Subcutaneous abdominal adipose tissue (tissue), 5 donors: ENCODE measurements at regions not wholly inside any gene's neighbourhood (a gene's known extent, or its start where the extent isn't known, plus 50 kb on each side); places are given as distances from the start of the nearest gene placed in this dataset.

Experiments used
- H3K27ac ChIP-seq: one replicate; pipeline ENCODE4 v1.7.0; 2013; ENCODE audit warnings: low read depth, mild to moderate bottlenecking, inconsistent platforms, low read length, moderate library complexity
- H3K27me3 ChIP-seq, 5 donors: one replicate each; pipeline ENCODE4 v1.7.0; 2013; ENCODE audit warnings: low read length in 5 of 5, inconsistent platforms in 1 of 5; ENCODE audit not compliant: control insufficient read depth in 5 of 5, insufficient read depth in 4 of 5
- H3K36me3 ChIP-seq, 5 donors: one replicate each; pipeline ENCODE4 v1.7.0; 2013; ENCODE audit warnings: low read length in 5 of 5; ENCODE audit not compliant: control insufficient read depth in 5 of 5, insufficient read depth in 5 of 5
- H3K4me1 ChIP-seq, 5 donors: one replicate each; pipeline ENCODE4 v1.7.0; 2013; ENCODE audit warnings: low read length in 5 of 5, mild to moderate bottlenecking in 3 of 5, moderate library complexity in 1 of 5; ENCODE audit not compliant: control insufficient read depth in 5 of 5, insufficient read depth in 5 of 5
- H3K4me3 ChIP-seq, 5 donors: one replicate each; pipeline ENCODE4 v1.7.0; 2013; ENCODE audit warnings: low read length in 5 of 5, low read depth in 1 of 5
- H3K9ac ChIP-seq, 5 donors: one replicate each; pipeline ENCODE4 v1.7.0; 2013; ENCODE audit warnings: low read length in 5 of 5, mild to moderate bottlenecking in 4 of 5, moderate library complexity in 3 of 5
- H3K9me3 ChIP-seq, 5 donors: one replicate each; pipeline ENCODE4 v1.7.0; 2013; ENCODE audit warnings: low read length in 5 of 5; ENCODE audit not compliant: control insufficient read depth in 5 of 5
- donor health status: healthy.
- donor health status: healthy.
- donor health status: healthy.
- donor health status: healthy.
- donor health status: healthy.

DNA sequence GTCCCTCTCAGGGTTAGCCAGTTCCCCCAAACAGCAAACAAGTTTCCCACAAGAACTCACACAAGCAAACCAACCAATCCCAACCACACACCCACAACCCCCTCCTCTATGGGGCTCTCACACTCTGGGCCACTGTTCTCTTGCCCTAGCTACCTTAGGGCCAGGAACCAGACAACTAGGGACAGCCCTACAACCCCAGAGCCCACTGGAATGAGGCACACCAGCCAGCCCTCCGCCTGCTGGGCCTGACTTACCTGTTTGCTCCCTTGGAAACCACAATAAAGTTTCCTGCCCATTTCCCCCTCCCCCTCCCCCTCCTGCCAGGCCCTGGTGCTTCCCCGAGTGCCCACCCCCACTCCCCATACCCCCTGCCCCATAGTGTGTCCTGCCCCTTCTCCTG lies 132.6 kb downstream of the WDR11 start:
- Histone ChIP-seq H3K27ac (no peak overlapping the region), H3K4me3 (no peak overlapping the region), H3K36me3 (no peaks in the 10 kb centered on the region), H3K9ac (no peak overlapping the region), H3K4me1 (peaks cover 0 to 12% (median 9%) of the 10 kb centered on the region in 5 donors), H3K27me3 (peaks cover 6 to 14% (median 13%) of the 10 kb centered on the region in 5 donors), H3K9me3 (peaks cover 0 to 3% (median 2%) of the 10 kb centered on the region in 5 donors)

DNA sequence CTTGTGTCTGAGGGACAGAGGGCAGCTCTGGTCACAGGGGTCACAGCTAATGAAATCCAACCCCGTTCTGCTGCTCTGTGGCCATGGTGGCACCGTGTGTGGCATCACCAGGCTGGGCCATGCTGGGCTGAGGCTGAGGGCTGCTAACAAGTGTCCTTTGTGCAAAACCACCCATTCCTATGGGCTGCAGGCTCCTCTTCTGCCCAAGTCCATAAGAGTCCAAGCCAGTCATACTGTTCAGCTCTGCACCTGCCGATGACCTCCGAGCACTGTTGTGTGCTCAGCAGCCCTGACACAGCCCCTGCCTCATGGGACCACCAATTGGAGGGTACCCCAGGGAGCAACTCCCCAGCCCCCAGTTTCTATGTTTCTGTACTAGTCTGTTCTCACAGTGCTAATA lies 133.1 kb downstream of the WDR11 start:
- Histone ChIP-seq H3K9me3 (peaks cover 0 to 8% (median 4%) of the 10 kb centered on the region in 5 donors), H3K27ac (no peak overlapping the region), H3K27me3 (peaks cover under 1 to 9% (median 8%) of the 10 kb centered on the region in 5 donors), H3K36me3 (no peaks in the 10 kb centered on the region), H3K4me3 (no peak overlapping the region), H3K4me1 (peaks cover 0 to 8% (median 4%) of the 10 kb centered on the region in 5 donors), H3K9ac (no peak overlapping the region)

DNA sequence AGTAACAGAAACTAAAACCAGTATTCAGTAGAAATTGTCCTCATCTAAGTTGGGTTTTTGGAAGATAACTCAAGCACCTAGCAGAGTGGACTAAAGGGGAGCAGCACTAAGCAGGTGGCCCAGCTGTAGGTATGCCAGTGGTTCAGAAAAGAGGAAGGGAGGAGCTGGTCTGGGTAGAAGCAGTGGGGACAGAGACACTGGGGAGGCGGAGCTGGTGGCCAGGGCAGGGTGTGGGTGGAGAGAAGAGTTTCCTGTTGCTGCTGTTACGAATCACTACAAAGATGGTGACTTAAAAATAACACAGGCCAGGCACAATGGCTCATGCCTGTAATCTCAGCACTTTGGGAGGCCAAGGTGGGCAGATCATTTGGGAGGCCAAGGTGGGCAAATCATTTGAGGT lies 136.2 kb downstream of the WDR11 start:
- Histone ChIP-seq H3K27me3 (no peaks in the 10 kb centered on the region), H3K4me1 (no peaks in the 10 kb centered on the region), H3K9me3 (peaks cover 0 to 23% (median 10%) of the 10 kb centered on the region in 5 donors), H3K27ac (no peak overlapping the region), H3K4me3 (no peak overlapping the region), H3K36me3 (no peaks in the 10 kb centered on the region), H3K9ac (no peak overlapping the region)

DNA sequence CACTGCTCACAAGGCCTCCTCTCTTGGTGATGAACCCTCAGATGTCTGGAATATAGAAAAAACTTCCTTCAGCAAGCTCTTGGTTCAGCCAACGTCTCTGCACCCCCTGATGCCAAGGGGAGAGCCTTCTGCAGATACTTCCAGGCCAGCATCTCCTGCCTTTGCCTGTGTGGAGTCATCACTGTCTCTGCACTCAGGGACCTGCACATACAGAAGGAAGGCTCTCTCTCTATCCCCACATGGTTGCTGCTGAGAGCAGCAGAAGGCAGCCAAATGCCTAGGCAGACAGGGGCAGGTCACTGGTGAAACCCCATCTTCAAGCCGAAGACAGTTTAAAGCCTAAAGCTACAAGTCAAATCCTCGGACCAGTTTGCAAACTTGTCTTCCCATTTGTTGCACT lies 137.6 kb downstream of the WDR11 start:
- no peak overlapping the region for H3K9ac ChIP-seq
- H3K27me3 ChIP-seq: no peaks in the 10 kb centered on the region
- H3K4me3 ChIP-seq: no peak overlapping the region
- no peak overlapping the region for H3K27ac ChIP-seq
- peaks cover 0 to 27% (median 11%) of the 10 kb centered on the region in 5 donors for H3K9me3 ChIP-seq
- no peaks in the 10 kb centered on the region for H3K36me3 ChIP-seq
- no peaks in the 10 kb centered on the region for H3K4me1 ChIP-seq

DNA sequence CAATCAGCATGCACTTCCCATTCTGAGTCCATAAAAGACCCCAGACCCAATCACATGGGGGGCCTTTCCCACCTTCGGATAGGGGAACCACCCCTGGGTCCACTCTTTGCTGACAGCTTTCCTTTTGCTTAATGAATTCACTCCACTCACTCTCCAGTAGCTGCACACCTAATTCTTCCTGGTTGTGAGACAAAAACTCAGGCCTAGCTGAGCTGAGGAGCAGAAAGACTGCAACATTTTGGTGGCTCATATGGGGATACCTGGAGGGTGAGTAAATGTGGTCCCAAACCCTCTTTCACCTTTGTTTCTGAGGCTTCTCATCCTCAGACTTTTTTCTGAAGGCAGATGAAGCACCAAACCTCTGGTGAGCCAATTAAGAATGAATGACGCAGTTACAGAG lies 138.1 kb downstream of the WDR11 start:
- no peak overlapping the region for H3K9ac ChIP-seq
- H3K27me3 ChIP-seq: no peaks in the 10 kb centered on the region
- peaks cover 0 to 27% (median 16%) of the 10 kb centered on the region in 5 donors for H3K9me3 ChIP-seq
- no peak overlapping the region for H3K4me3 ChIP-seq
- H3K36me3 ChIP-seq: no peaks in the 10 kb centered on the region
- H3K27ac ChIP-seq: no peak overlapping the region
- H3K4me1 ChIP-seq: no peaks in the 10 kb centered on the region

DNA sequence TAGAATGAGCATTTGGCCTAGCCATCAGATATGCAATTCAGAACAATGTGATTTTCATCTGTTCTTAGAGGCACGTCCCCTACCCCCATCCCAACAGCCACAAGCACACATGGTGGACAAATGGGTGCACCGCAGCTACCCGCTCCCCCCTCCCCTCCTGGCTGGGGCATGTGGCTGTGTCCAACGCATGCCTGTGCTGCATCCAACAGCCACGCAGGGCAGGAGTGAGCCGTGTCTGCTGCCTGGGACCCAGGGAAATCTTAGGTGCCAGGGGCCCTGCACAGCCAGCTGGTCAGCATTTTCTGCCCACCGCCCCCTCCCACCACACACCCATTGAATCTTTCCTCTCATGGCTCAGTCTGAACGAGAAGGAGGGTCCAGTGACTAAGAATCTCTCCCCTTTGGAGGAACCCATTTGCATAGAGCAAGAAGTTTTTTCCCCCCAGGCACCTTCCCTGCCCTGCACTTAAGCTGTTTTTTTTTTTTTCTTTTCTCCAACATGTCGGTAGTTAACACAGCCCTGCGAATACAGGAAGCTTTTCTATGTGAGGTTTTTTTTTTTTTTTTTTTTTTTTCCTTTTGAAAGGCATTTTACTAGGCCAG lies 138.9 kb downstream of the WDR11 start:
- Histone ChIP-seq H3K9ac (no peak overlapping the region), H3K27me3 (no peaks in the 10 kb centered on the region), H3K27ac (no peak overlapping the region), H3K9me3 (peaks cover 0 to 27% (median 23%) of the 10 kb centered on the region in 5 donors), H3K36me3 (no peaks in the 10 kb centered on the region), H3K4me1 (no peaks in the 10 kb centered on the region), H3K4me3 (no peak overlapping the region)

DNA sequence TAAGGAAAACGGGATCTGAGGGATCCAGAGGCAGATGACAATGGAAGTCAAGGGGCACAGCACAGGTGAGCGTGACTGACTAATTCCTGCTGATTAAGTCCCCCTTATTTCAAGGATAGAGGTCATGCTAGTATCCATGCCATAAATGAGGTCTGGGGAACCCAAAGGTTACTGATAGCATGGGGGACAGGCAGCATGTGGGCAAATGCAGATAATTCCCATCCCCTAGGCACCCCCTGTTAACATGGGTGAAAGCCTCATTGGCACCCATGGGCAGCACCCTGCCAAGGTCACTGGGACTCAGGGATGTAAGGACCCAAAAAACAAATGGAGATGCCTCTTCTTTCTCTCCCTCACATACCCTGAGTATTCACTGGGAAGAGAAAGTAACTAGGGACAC lies 139.7 kb downstream of the WDR11 start:
- no peak overlapping the region for H3K9ac ChIP-seq

DNA sequence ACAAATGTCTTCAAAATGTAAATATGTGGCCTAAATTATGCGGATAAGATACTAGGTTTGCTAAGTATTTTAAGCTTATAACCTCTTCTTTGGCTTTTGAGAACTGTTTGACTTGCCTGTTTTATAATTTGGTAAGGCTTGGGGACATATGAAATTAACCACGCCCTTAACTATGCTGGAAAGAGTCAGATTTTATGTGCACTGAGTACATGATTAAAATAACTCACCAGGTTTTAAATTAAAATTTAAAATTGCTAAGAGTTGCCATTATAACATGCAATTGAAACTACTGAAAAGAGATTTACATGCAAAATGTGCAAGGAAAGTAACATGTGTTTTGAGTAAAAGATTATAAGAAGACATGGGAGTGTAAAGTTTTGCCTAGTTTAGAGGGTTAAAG lies 141.9 kb downstream of the WDR11 start:
- no peak overlapping the region for H3K9ac ChIP-seq
- peaks cover 0 to 27% (median 21%) of the 10 kb centered on the region in 5 donors for H3K9me3 ChIP-seq
- no peak overlapping the region for H3K27ac ChIP-seq
- H3K4me1 ChIP-seq: no peaks in the 10 kb centered on the region
- H3K4me3 ChIP-seq: no peak overlapping the region
- H3K27me3 ChIP-seq: peaks cover 0 to 3% (median 0%) of the 10 kb centered on the region in 5 donors
- H3K36me3 ChIP-seq: no peaks in the 10 kb centered on the region

More for the DNA sequence above, 139.7 kb downstream of the WDR11 start:
- Histone ChIP-seq H3K27me3 (no peaks in the 10 kb centered on the region), H3K27ac (no peak overlapping the region), H3K9me3 (peaks cover 0 to 27% (median 21%) of the 10 kb centered on the region in 5 donors), H3K4me3 (no peak overlapping the region), H3K36me3 (no peaks in the 10 kb centered on the region), H3K4me1 (no peaks in the 10 kb centered on the region)

DNA sequence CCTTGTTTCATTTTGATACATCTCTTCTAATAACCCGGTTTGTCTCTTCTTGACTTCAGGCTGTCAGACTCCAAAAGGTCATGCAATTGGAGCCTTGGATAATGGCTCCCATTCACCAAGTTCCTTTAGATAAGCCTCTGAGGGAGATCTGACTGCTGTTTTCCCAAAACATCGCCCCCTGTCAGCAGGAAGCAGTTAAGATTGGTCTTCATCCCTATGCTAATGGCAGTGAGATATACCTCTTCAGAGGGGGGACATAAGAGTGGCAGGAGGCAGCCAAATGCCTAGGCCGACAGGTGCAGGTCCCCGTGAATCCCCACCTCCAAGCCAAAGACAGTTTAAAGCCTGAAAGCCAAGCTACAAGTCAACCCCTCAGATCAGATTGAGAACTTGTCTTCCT lies 144.6 kb downstream of the WDR11 start:
- no peak overlapping the region for H3K9ac ChIP-seq
- H3K27ac ChIP-seq: no peak overlapping the region

DNA sequence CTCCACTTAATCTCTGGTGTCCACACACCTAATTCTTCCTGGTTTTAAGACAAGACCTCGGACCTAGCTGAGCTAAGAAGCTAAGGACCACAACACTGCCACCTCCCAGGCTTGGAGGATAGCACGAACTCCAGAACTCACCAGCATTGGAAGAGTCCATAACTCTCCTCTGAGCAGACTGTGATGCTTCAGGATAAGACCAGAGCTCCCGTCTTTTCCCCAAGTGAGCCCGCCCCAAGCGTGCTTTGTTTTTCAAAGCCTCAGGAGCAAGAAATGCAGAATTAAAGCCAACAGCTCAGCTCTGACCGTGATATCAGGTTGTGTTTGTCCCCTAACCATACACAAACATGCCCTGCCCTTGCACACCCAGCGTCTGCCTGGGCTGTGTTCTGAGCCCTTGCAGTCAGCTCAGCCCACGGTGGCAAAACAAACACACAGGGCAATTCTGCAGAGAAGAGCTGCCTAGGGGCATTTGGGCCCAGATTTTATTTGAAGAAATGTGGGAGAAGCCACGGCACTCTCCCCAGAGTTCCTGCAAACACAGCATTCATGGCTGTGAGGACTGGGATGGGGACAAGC lies 145.4 kb downstream of the WDR11 start:
- H3K9ac ChIP-seq: no peak overlapping the region
- H3K9me3 ChIP-seq: peaks cover 0 to 14% (median 6%) of the 10 kb centered on the region in 5 donors
- no peaks in the 10 kb centered on the region for H3K36me3 ChIP-seq
- no peak overlapping the region for H3K4me3 ChIP-seq
- peaks cover 0 to 3% (median 0%) of the 10 kb centered on the region in 5 donors for H3K4me1 ChIP-seq
- no peak overlapping the region for H3K27ac ChIP-seq
- peaks cover 0 to 3% (median 0%) of the 10 kb centered on the region in 5 donors for H3K27me3 ChIP-seq

More for the DNA sequence above, 144.6 kb downstream of the WDR11 start:
- Histone ChIP-seq H3K9me3 (peaks cover 0 to 14% (median 6%) of the 10 kb centered on the region in 5 donors), H3K36me3 (no peaks in the 10 kb centered on the region), H3K27me3 (peaks cover 0 to 3% (median 0%) of the 10 kb centered on the region in 5 donors), H3K4me1 (peaks cover 0 to 3% (median 0%) of the 10 kb centered on the region in 5 donors), H3K4me3 (no peak overlapping the region)
